Effector memory CD8-positive, alpha-beta T cell (primary cell): ENCODE measurements at regions not wholly inside any gene's neighbourhood (a gene's known extent, or its start where the extent isn't known, plus 50 kb on each side); places are given as distances from the start of the nearest gene placed in this dataset.

Source experiments
- ATAC-seq: fragments of 150-1000 bp; cut with Tn5 transposase; replicated peaks from 2 replicates; pipeline ENCODE4 v1.10.0; 2021; ENCODE audit warnings: mild to moderate bottlenecking, moderate library complexity
- DNase-seq, 3 experiments: peaks; one replicate each; pipeline ENCODE4 v3.0.0; 2021
- H3K27ac Mint-ChIP-seq, 2 donors: one replicate each; pipeline ENCODE4 v1.8.0; 2022; ENCODE audit warnings: mild to moderate bottlenecking in 2 of 2, mixed read lengths in 2 of 2, moderate library complexity in 2 of 2
- H3K27me3 Mint-ChIP-seq, 2 donors: one replicate each; pipeline ENCODE4 v1.8.0; 2022; ENCODE audit warnings: mixed read lengths in 2 of 2
- H3K36me3 Mint-ChIP-seq: one replicate; pipeline ENCODE4 v1.8.0; 2022; ENCODE audit warnings: mild to moderate bottlenecking, moderate library complexity, mixed read lengths; ENCODE audit not compliant: insufficient read depth
- H3K4me1 Mint-ChIP-seq, 2 donors: one replicate each; pipeline ENCODE4 v1.8.0; 2022; ENCODE audit warnings: low read depth in 2 of 2, mixed read lengths in 2 of 2
- H3K4me3 Mint-ChIP-seq, 2 donors: one replicate each; pipeline ENCODE4 v1.8.0; 2022; ENCODE audit warnings: mild to moderate bottlenecking in 2 of 2, mixed read lengths in 2 of 2, moderate library complexity in 2 of 2
- H3K9me3 Mint-ChIP-seq, 2 donors: one replicate each; pipeline ENCODE4 v1.8.0; 2022; ENCODE audit warnings: mixed read lengths in 2 of 2

DNA sequence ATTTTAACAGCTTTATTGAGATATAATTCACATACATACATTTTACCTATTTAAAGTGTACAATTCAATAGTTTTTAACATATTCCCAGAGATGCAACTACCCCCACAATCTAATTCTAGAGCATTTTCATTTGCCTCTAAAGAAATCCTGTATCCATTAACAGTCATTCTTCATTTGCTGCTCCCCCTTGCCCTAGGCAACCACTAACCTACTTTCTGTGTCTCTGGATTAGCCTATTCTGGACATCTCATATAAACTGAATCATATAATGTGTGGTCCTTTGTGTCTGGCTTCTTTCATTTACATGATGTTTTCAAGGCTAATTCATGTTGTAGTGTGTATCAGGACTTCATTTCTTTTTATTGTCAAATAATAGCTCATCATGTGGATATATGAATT, 105.1 kb upstream of the GRPR start:
- Mint-ChIP-seq H3K9me3 (no peaks in the 10 kb centered on the region), H3K4me1 (no peaks in the 10 kb centered on the region), H3K4me3 (no peak overlapping the region), H3K27ac (no peak overlapping the region), H3K27me3 (peaks cover 17 to 24% of the 10 kb centered on the region in 2 donors), H3K36me3 (no peaks in the 10 kb centered on the region)
- DNase-seq = no peak
- no peak for ATAC-seq

DNA sequence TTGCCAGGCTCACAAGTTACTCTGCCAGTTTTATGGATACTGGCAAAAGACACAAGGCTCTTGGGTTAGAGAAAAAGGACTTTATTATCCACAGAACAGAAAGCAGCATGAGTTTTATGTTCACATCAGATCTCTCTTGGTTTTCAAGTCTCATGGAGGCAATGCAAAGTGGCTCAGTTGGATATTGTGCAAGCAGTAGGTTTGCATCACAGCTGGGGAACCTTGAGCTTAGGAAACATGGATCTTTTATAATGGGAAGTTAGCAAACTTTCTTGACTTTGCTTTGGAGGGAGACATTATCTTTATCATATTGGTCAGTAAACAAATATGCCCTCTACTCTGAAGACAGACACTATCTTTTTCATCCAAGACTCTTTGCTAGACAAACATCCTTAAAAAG, 109.2 kb upstream of the GRPR start:
- Mint-ChIP-seq H3K4me3 (no peak overlapping the region), H3K4me1 (no peaks in the 10 kb centered on the region), H3K9me3 (no peaks in the 10 kb centered on the region), H3K36me3 (no peaks in the 10 kb centered on the region), H3K27me3 (no peaks in the 10 kb centered on the region), H3K27ac (no peak overlapping the region)
- ATAC-seq (no peak), DNase-seq (no peak)

GRCh38 chrX:16012250-16012649, 111.1 kb upstream of the GRPR start:
- H3K27me3 Mint-ChIP-seq = no peaks in the 10 kb centered on the region
- ATAC-seq (no peak), DNase-seq (no peak)
- H3K9me3 Mint-ChIP-seq = no peaks in the 10 kb centered on the region
- H3K27ac Mint-ChIP-seq = no peak overlapping the region
- no peaks in the 10 kb centered on the region for H3K4me1 Mint-ChIP-seq
- H3K4me3 Mint-ChIP-seq = no peak overlapping the region
- no peaks in the 10 kb centered on the region for H3K36me3 Mint-ChIP-seq

GRCh38 chrX:16005917-16006316, 117.4 kb upstream of the GRPR start:
- Mint-ChIP-seq H3K4me3 (no peak overlapping the region), H3K27ac (no peak overlapping the region), H3K27me3 (no peaks in the 10 kb centered on the region), H3K4me1 (no peaks in the 10 kb centered on the region), H3K36me3 (no peaks in the 10 kb centered on the region), H3K9me3 (no peaks in the 10 kb centered on the region)
- DNase-seq = no peak
- no peak for ATAC-seq

DNA sequence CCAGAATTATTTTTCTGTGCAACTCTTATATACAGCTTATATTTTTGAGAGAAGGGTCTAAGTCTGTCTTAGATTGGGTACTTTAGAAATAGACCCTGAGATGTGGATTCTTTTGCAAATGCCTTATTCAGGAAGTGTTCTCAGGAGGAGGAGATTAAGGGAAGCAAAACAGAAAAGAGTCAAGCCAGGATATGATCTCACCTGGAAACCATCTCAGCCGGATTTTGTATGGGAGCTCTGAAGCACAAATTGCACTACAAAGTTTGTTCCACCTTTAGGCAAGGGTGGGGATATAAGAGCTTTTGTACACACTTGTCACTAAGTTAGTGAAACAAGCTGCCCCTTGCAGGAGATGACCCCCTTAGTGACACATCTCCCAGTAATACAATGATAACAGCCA, 121.2 kb upstream of the GRPR start:
- no peak for ATAC-seq
- H3K9me3 Mint-ChIP-seq = no peaks in the 10 kb centered on the region
- no peaks in the 10 kb centered on the region for H3K27me3 Mint-ChIP-seq
- DNase-seq = no peak
- H3K27ac Mint-ChIP-seq = no peak overlapping the region
- no peak overlapping the region for H3K4me3 Mint-ChIP-seq
- no peaks in the 10 kb centered on the region for H3K4me1 Mint-ChIP-seq
- no peaks in the 10 kb centered on the region for H3K36me3 Mint-ChIP-seq

GRCh38 chrX:15998350-15998749, 125.0 kb upstream of the GRPR start:
- Mint-ChIP-seq H3K36me3 (no peaks in the 10 kb centered on the region), H3K27ac (no peak overlapping the region), H3K27me3 (peaks cover 0 to 13% of the 10 kb centered on the region in 2 donors), H3K4me1 (no peaks in the 10 kb centered on the region), H3K9me3 (no peaks in the 10 kb centered on the region), H3K4me3 (no peak overlapping the region)
- DNase-seq = no peak
- ATAC-seq = no peak

- Mint-ChIP-seq H3K4me3 (no peak overlapping the region), H3K36me3 (no peaks in the 10 kb centered on the region), H3K27me3 (peaks cover 7 to 14% of the 10 kb centered on the region in 2 donors), H3K27ac (no peak overlapping the region), H3K4me1 (no peaks in the 10 kb centered on the region), H3K9me3 (no peaks in the 10 kb centered on the region)
- ATAC-seq (no peak), DNase-seq (no peak)
Measured at GRCh38 chrX:15989716-15990115, 133.6 kb upstream of the GRPR start.

- no peaks in the 10 kb centered on the region for H3K9me3 Mint-ChIP-seq
- H3K36me3 Mint-ChIP-seq = no peaks in the 10 kb centered on the region
- ATAC-seq = no peak
- peaks cover 7 to 8% of the 10 kb centered on the region in 2 donors for H3K27me3 Mint-ChIP-seq
- no peak overlapping the region for H3K27ac Mint-ChIP-seq
- H3K4me1 Mint-ChIP-seq = no peaks in the 10 kb centered on the region
- no peak for DNase-seq
- no peak overlapping the region for H3K4me3 Mint-ChIP-seq
Measured at GRCh38 chrX:15988661-15989603, 134.3 kb upstream of the AP1S2 start.

DNA sequence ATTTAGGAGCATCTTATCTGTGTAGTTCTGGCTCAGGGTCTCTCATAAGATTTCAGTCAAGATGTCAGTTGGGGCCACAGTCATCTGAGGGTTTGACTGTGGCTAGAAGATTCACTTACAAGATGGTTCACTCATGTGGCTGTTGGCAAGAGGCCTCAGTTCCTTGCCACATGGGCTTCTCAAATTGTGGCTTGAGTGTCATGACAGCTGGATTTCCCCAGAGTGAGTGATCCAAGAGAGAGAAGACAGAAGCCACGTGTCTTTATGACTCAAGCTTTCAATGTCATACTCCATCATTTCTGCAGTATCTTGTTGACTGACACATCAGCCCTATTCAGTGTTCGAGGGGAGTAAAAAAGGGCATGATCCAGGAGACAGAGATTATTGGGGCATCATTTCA, 131.3 kb upstream of the AP1S2 start:
- no peak overlapping the region for H3K27ac Mint-ChIP-seq
- H3K4me1 Mint-ChIP-seq = no peaks in the 10 kb centered on the region
- ATAC-seq = no peak
- no peaks in the 10 kb centered on the region for H3K9me3 Mint-ChIP-seq
- H3K4me3 Mint-ChIP-seq = no peak overlapping the region
- no peak for DNase-seq
- H3K36me3 Mint-ChIP-seq = no peaks in the 10 kb centered on the region
- peaks cover 6 to 7% of the 10 kb centered on the region in 2 donors for H3K27me3 Mint-ChIP-seq

DNA sequence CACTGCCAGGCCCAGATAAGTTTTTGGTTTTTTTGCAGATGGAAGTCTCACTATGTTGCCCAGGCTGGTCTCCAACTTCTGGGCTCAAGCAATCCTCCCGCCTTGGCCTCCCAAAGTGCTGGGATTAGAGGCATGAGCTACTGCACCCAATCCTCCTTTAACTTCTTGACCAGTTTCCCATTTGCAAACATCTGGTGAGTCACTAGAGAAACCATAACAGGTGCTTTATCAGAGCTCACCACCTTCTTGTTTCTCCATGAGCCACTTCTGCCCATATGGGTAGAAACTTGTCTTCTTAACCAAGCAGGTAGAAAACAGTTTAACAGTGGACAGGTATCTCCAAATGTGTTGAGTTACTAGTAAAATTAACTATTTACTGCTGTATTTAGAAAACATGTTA, 128.4 kb upstream of the AP1S2 start:
- no peaks in the 10 kb centered on the region for H3K36me3 Mint-ChIP-seq
- H3K27me3 Mint-ChIP-seq = peaks cover 6 to 7% of the 10 kb centered on the region in 2 donors

DNA sequence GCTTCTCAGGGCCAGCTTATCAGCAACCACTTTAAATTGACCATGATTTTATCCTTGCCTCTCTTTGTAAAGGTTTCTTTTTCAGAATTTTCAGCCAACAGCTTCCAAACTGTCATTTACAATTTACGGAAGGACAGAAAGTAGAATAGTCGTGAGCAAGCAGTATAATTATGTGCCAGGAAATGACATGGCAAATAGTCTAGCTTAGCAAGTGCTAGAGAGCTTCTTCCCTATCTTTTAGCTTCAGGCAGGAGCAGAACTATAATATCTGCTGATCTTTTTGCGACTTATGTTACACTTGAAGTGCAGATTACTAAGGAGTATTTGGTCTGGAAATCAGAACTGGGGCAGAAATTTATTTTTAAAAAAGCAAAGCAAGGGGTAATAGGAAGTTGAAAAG, 123.0 kb upstream of the AP1S2 start:
- no peak for ATAC-seq
- H3K27ac Mint-ChIP-seq = no peak overlapping the region
- no peaks in the 10 kb centered on the region for H3K27me3 Mint-ChIP-seq
- H3K4me1 Mint-ChIP-seq = peaks cover 0 to 5% of the 10 kb centered on the region in 2 donors
- no peaks in the 10 kb centered on the region for H3K9me3 Mint-ChIP-seq
- H3K4me3 Mint-ChIP-seq = no peak overlapping the region
- DNase-seq = no peak
- H3K36me3 Mint-ChIP-seq = no peaks in the 10 kb centered on the region

More for the DNA sequence above, 128.4 kb upstream of the AP1S2 start:
- no peak for ATAC-seq
- Mint-ChIP-seq H3K4me1 (no peaks in the 10 kb centered on the region), H3K4me3 (no peak overlapping the region), H3K27ac (no peak overlapping the region), H3K9me3 (no peaks in the 10 kb centered on the region)
- no peak for DNase-seq

DNA sequence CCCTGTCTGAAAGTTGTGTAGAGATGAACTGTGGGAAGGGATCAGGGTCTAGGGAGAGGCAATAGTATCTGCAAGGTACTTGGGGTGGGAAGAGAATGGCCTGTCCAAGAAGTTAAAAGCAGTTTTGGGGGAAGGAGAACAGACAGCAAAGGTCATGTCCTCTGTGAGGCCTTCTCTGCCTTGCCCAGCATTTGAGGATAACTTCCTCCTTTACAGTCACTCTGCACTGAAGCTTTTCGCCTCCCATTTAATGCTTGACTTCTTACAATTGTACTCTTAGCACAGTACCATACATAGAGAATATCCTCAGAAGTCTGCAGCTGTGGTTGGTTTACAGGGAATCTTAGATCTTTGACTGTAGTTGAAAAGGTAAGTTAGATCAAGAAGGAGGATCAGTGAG, 121.8 kb upstream of the AP1S2 start:
- H3K4me3 Mint-ChIP-seq = no peak overlapping the region
- no peak for ATAC-seq

GRCh38 chrX:15973946-15974345, 119.3 kb upstream of the AP1S2 start:
- Mint-ChIP-seq H3K4me3 (no peak overlapping the region), H3K27ac (no peak overlapping the region), H3K36me3 (no peaks in the 10 kb centered on the region), H3K27me3 (no peaks in the 10 kb centered on the region), H3K9me3 (no peaks in the 10 kb centered on the region), H3K4me1 (peaks cover 0 to 5% of the 10 kb centered on the region in 2 donors)
- no peak for DNase-seq
- ATAC-seq = no peak

More for the DNA sequence above, 121.8 kb upstream of the AP1S2 start:
- Mint-ChIP-seq H3K27me3 (no peaks in the 10 kb centered on the region), H3K9me3 (no peaks in the 10 kb centered on the region), H3K4me1 (peaks cover 0 to 5% of the 10 kb centered on the region in 2 donors), H3K27ac (no peak overlapping the region), H3K36me3 (no peaks in the 10 kb centered on the region)
- no peak for DNase-seq

- Mint-ChIP-seq H3K27me3 (no peaks in the 10 kb centered on the region), H3K4me1 (peaks cover 0 to 5% of the 10 kb centered on the region in 2 donors), H3K36me3 (no peaks in the 10 kb centered on the region), H3K27ac (no peak overlapping the region), H3K9me3 (no peaks in the 10 kb centered on the region), H3K4me3 (no peak overlapping the region)
- no peak for ATAC-seq
- DNase-seq = no peak
Measured at GRCh38 chrX:15973299-15973698, 118.7 kb upstream of the AP1S2 start.
